ENCODE measurements at regions not wholly inside any gene's neighbourhood (a gene's known extent, or its start where the extent isn't known, plus 50 kb on each side); places are given as distances from the start of the nearest gene placed in this dataset.

DNA sequence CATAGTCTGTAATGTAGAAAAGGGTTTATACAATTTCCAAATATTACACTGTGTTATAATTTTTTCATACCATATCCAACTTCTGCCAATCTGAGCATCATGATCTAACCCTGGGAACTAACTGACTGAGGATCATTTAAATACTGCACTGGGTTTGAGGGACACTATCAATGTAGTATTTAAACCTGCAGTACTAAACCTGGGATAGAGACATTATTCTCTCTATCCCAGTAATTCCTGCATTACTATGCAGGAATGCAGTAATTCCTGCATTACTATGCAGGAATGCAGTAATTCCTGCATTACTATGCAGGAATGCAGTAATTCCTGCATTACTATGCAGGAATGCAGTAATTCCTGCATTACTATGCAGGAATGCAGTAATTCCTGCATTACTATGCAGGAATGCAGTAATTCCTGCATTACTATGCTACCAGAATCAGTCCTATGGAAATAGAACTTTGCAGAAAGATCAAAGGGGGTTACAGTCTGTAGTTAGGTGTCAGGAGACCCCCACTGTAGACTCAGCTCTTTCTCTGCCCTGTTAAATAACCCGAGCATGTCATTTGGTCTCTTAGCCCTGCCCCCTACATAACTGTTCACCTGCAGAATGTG lies 295.2 kb downstream of the OSTF1 start:
- peak; percentile 75 for TF ChIP-seq TEAD4 (IDR thresholded peaks at IDR 0.05)

DNA sequence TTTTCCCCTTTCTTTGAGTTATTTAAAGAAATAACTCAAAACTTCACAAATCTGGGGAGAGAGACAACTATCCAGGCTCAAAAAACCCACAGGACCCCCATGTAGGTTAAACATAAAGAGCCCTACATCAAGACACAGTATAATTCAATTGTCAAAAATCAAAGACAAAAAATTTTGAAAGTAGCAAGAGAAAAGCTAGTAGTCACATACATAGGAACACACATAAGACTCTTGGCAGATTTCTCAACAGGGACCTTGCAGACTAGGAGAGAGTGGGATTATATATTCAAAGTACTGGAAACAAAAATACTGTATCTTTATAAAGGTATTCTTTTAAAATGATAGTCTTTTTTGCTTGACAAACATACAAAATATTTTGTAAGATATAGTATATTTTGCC lies 296.9 kb downstream of the OSTF1 start:
- TF ChIP-seq RAD21 (IDR thresholded peaks at IDR 0.05; ENCODE audit: low read depth) = no peak
- no peak for TF ChIP-seq EP300 (IDR thresholded peaks at IDR 0.05; ENCODE audit: borderline replicate concordance)
- no peak for TF ChIP-seq TAF1 (IDR thresholded peaks at IDR 0.05; ENCODE audit: low read depth)
- TF ChIP-seq CREB1 (IDR thresholded peaks at IDR 0.05; ENCODE audit: low read depth) = no peak
- TF ChIP-seq, protein P1, sequence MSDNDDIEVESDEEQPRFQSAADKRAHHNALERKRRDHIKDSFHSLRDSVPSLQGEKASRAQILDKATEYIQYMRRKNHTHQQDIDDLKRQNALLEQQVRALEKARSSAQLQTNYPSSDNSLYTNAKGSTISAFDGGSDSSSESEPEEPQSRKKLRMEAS (IDR thresholded peaks at IDR 0.05) = no peak
- TF ChIP-seq, protein P2, sequence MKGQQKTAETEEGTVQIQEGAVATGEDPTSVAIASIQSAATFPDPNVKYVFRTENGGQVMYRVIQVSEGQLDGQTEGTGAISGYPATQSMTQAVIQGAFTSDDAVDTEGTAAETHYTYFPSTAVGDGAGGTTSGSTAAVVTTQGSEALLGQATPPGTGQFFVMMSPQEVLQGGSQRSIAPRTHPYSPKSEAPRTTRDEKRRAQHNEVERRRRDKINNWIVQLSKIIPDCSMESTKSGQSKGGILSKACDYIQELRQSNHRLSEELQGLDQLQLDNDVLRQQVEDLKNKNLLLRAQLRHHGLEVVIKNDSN (IDR thresholded peaks at IDR 0.05) = no peak
- no peak for TF ChIP-seq FOXM1 (IDR thresholded peaks at IDR 0.05; ENCODE audit: borderline replicate concordance, low read depth)
- TF ChIP-seq TEAD4 (IDR thresholded peaks at IDR 0.05) = no peak
- no peak for TF ChIP-seq EGR1 (IDR thresholded peaks at IDR 0.05)

DNA sequence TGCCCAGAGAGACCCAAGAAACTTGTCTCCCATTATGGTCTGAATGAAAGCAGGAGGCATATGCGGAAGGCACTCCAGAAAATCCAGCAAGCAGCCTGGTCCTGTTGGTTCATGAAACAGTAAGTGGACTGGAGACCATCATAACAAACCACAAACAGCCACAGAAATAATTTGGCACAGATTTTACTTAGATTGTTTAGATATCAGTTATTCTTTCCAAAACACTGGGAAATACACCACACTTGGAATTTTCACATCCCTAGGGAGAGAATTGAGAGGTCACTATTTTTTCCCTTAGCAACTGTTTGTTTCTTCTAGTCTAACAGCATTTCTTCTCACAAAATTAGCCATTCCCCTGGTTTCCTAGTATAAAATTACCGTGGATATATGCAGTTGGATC lies 300.8 kb downstream of the OSTF1 start:
- TF ChIP-seq TEAD4 (IDR thresholded peaks at IDR 0.05) = no peak
- TF ChIP-seq, protein P1 (IDR thresholded peaks at IDR 0.05) = no peak

DNA sequence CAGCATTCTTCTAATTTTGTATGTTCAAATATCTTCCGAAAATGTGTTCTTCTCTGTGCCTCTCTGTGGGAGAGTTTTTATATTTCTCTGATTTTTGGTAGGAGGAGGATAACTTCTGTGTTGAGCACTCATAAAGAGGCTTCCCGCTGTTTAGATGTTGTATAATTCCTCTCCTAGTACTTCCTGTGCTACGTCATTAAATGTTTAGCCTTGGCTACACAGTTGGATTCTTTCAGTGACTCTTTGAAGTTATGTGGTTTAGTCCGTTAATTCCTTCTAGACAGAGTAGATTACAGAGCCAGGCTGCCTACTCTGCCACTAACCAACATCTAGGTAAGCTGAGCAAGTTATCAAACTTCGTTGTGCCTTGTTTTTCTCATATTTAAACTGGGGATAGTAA lies 302.6 kb downstream of the OSTF1 start:
- TF ChIP-seq RAD21 (IDR thresholded peaks at IDR 0.05; ENCODE audit: low read depth) = no peak
- no peak for TF ChIP-seq YY1 (IDR thresholded peaks at IDR 0.05; ENCODE audit: low read depth)
- TF ChIP-seq, protein P3, sequence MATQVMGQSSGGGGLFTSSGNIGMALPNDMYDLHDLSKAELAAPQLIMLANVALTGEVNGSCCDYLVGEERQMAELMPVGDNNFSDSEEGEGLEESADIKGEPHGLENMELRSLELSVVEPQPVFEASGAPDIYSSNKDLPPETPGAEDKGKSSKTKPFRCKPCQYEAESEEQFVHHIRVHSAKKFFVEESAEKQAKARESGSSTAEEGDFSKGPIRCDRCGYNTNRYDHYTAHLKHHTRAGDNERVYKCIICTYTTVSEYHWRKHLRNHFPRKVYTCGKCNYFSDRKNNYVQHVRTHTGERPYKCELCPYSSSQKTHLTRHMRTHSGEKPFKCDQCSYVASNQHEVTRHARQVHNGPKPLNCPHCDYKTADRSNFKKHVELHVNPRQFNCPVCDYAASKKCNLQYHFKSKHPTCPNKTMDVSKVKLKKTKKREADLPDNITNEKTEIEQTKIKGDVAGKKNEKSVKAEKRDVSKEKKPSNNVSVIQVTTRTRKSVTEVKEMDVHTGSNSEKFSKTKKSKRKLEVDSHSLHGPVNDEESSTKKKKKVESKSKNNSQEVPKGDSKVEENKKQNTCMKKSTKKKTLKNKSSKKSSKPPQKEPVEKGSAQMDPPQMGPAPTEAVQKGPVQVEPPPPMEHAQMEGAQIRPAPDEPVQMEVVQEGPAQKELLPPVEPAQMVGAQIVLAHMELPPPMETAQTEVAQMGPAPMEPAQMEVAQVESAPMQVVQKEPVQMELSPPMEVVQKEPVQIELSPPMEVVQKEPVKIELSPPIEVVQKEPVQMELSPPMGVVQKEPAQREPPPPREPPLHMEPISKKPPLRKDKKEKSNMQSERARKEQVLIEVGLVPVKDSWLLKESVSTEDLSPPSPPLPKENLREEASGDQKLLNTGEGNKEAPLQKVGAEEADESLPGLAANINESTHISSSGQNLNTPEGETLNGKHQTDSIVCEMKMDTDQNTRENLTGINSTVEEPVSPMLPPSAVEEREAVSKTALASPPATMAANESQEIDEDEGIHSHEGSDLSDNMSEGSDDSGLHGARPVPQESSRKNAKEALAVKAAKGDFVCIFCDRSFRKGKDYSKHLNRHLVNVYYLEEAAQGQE (IDR thresholded peaks at IDR 0.05; ENCODE audit: low read depth) = no peak
- no peak for TF ChIP-seq EGR1 (IDR thresholded peaks at IDR 0.05)
- TF ChIP-seq EP300 (IDR thresholded peaks at IDR 0.05; ENCODE audit: borderline replicate concordance) = no peak
- TF ChIP-seq TEAD4 (IDR thresholded peaks at IDR 0.05) = no peak
- no peak for TF ChIP-seq CEBPB (IDR thresholded peaks at IDR 0.05)
- no peak for TF ChIP-seq NFIC (IDR thresholded peaks at IDR 0.05)
- no peak for TF ChIP-seq TCF12 (IDR thresholded peaks at IDR 0.05; ENCODE audit: low read depth)
- TF ChIP-seq, protein P2 (IDR thresholded peaks at IDR 0.05) = no peak
- no peak for TF ChIP-seq FOXM1 (IDR thresholded peaks at IDR 0.05; ENCODE audit: borderline replicate concordance, low read depth)
- TF ChIP-seq, protein P1 (IDR thresholded peaks at IDR 0.05) = no peak
- TF ChIP-seq TAF1 (IDR thresholded peaks at IDR 0.05; ENCODE audit: low read depth) = no peak
- TF ChIP-seq CREB1 (IDR thresholded peaks at IDR 0.05; ENCODE audit: low read depth) = no peak
- TF ChIP-seq ZBTB7A (IDR thresholded peaks at IDR 0.05; ENCODE audit: low read depth) = no peak

DNA sequence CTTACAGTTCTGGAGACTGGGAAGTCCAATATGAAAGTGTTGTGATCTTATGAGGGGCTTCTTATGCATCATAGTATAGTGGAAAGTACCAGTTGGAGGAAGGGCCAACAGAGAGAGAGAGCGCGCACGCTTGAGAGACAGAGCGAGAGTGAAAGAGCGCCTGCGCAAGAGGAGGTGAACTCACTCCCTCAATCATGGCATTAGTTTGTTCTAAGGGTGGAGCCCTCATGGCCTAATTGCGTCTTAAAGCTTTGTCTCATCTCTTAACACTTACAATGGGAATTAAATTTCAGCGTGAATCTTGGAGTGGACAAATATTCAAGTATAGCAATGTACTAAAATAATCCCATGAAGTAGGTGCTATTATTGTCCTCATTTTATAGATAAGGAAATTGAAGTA lies 303.2 kb downstream of the OSTF1 start:
- no peak for TF ChIP-seq ZBTB7A (IDR thresholded peaks at IDR 0.05; ENCODE audit: low read depth)
- TF ChIP-seq RAD21 (IDR thresholded peaks at IDR 0.05; ENCODE audit: low read depth) = no peak
- TF ChIP-seq, protein P1 (IDR thresholded peaks at IDR 0.05) = no peak
- TF ChIP-seq CREB1 (IDR thresholded peaks at IDR 0.05; ENCODE audit: low read depth) = no peak
- no peak for TF ChIP-seq EGR1 (IDR thresholded peaks at IDR 0.05)
- no peak for TF ChIP-seq TEAD4 (IDR thresholded peaks at IDR 0.05)
- TF ChIP-seq, protein P2 (IDR thresholded peaks at IDR 0.05) = no peak

DNA sequence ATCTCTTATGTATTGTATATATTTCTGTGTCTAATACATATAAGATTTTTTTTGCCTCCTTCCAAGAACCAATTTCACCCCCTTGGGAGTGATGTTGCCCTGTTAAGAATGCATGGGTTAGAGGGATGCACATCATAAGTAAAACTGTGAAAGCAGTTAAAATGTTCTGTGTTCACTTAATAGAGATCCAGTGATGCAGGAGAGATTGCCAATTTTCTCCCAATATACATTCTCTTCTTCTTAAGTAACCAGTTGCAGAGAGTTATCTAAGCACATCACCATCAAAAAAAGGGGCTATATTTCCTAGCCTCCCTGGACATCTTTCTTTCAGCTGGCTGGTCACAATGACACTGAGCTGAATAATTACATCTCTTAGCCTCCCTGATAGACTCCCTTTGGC lies 307.0 kb downstream of the OSTF1 start:
- TF ChIP-seq CEBPB (IDR thresholded peaks at IDR 0.05) (no peak), TAF1 (IDR thresholded peaks at IDR 0.05; ENCODE audit: low read depth) (no peak), EP300 (IDR thresholded peaks at IDR 0.05; ENCODE audit: borderline replicate concordance) (no peak), FOXM1 (IDR thresholded peaks at IDR 0.05; ENCODE audit: borderline replicate concordance, low read depth) (no peak)
- TF ChIP-seq, protein P3 (IDR thresholded peaks at IDR 0.05; ENCODE audit: low read depth) = no peak

Measured in Ishikawa (cell line).